Lung (tissue), 11 donors: ENCODE measurements at regions not wholly inside any gene's neighbourhood (a gene's known extent, or its start where the extent isn't known, plus 50 kb on each side); places are given as distances from the start of the nearest gene placed in this dataset.
"Not testable (repeated sequence)": the region's sequence is repeated elsewhere in the genome, so short reads cannot be mapped to it uniquely, and the experiment has no call there.

ENCODE experiments used
- ATAC-seq: fragments of 200-7000 bp; cut with Tn5 transposase; one replicate; pipeline ENCODE4 v1.9.1; 2020; ENCODE audit warnings: moderate number of reproducible peaks; ENCODE audit not compliant: insufficient read depth, low FRiP score
- DNase-seq, 3 donors: peaks; one replicate each; pipeline ENCODE4 v3.0.0-alpha.2; 2013 to 2017
- H3K27ac ChIP-seq, 2 donors: one replicate each; pipeline ENCODE4 v1.5.1; 2013; ENCODE audit warnings: mild to moderate bottlenecking in 2 of 2, moderate library complexity in 2 of 2, control low read depth in 1 of 2, inconsistent platforms in 1 of 2, low read depth in 1 of 2, low read length in 1 of 2
- H3K27me3 ChIP-seq, 3 donors: one replicate each; pipeline ENCODE4 v1.5.1; 2013; ENCODE audit warnings: low read length in 2 of 3; ENCODE audit not compliant: control insufficient read depth in 3 of 3, insufficient read depth in 3 of 3
- H3K36me3 ChIP-seq, 4 donors: one replicate each; pipeline ENCODE4 v1.5.1; 2013; ENCODE audit warnings: low read length in 4 of 4, mild to moderate bottlenecking in 1 of 4, moderate library complexity in 1 of 4; ENCODE audit not compliant: control insufficient read depth in 4 of 4, insufficient read depth in 4 of 4
- H3K4me1 ChIP-seq, 5 donors: one replicate each; pipeline ENCODE4 v1.5.1; 2013; ENCODE audit warnings: low read length in 5 of 5, mild to moderate bottlenecking in 2 of 5, moderate library complexity in 1 of 5; ENCODE audit not compliant: control insufficient read depth in 5 of 5, insufficient read depth in 5 of 5
- H3K4me3 ChIP-seq: one replicate; pipeline ENCODE4 v1.5.1; 2013; ENCODE audit warnings: mild to moderate bottlenecking, control low read depth, moderate library complexity
- H3K9ac ChIP-seq, 2 donors: one replicate each; pipeline ENCODE4 v1.5.1; 2013; ENCODE audit warnings: low read length in 2 of 2, control low read depth in 1 of 2; ENCODE audit not compliant: insufficient read depth in 1 of 2
- H3K9me3 ChIP-seq, 4 donors: one replicate each; pipeline ENCODE4 v1.5.1; 2013; ENCODE audit warnings: low read length in 3 of 4, mild to moderate bottlenecking in 1 of 4, moderate library complexity in 1 of 4; ENCODE audit not compliant: control insufficient read depth in 4 of 4, insufficient read depth in 3 of 4
- WGBS, 2 donors: extraction: QIAGEN DNeasy Blood & Tissue Kit; methylation state at CpG; one replicate each; pipeline ENCODE4 v1.1.7; 2013; 5-methylcytosine and 5-hydroxymethylcytosine counted together
- TF ChIP-seq, protein P1 (sequence below): IDR thresholded peaks from 2 replicates; pipeline ENCODE4 v1.5.1; 2012; ENCODE audit warnings: mild to moderate bottlenecking; ENCODE audit errors: control extremely low read depth, extremely low read depth
- donor health status: control.
- donor health status: control.
- donor health status: Bipolar disorder and iron deficiency.
- donor health status: healthy.
- donor health status: DM: yes; HTN: yes; CAD: no.

GRCh38 chr3:127413318-127413673 is 125.5 kb upstream of the PRR20G start:
- Histone ChIP-seq H3K27me3 (peaks cover 0 to 22% (median 14%) of the 10 kb centered on the region in 3 donors), H3K9ac (no peak overlapping the region), H3K9me3 (no peaks in the 10 kb centered on the region), H3K36me3 (no peaks in the 10 kb centered on the region), H3K4me3 (no peak overlapping the region), H3K4me1 (peaks cover 0 to 11% (median 0%) of the 10 kb centered on the region in 5 donors), H3K27ac (no peak overlapping the region)
- ATAC-seq (no peak), DNase-seq (no peak)
- 62 to 75% methylated on average over 3 of the region's 3 CpGs for WGBS, 2 donors
- TF ChIP-seq, protein P1, sequence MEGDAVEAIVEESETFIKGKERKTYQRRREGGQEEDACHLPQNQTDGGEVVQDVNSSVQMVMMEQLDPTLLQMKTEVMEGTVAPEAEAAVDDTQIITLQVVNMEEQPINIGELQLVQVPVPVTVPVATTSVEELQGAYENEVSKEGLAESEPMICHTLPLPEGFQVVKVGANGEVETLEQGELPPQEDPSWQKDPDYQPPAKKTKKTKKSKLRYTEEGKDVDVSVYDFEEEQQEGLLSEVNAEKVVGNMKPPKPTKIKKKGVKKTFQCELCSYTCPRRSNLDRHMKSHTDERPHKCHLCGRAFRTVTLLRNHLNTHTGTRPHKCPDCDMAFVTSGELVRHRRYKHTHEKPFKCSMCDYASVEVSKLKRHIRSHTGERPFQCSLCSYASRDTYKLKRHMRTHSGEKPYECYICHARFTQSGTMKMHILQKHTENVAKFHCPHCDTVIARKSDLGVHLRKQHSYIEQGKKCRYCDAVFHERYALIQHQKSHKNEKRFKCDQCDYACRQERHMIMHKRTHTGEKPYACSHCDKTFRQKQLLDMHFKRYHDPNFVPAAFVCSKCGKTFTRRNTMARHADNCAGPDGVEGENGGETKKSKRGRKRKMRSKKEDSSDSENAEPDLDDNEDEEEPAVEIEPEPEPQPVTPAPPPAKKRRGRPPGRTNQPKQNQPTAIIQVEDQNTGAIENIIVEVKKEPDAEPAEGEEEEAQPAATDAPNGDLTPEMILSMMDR: no peak

DNA sequence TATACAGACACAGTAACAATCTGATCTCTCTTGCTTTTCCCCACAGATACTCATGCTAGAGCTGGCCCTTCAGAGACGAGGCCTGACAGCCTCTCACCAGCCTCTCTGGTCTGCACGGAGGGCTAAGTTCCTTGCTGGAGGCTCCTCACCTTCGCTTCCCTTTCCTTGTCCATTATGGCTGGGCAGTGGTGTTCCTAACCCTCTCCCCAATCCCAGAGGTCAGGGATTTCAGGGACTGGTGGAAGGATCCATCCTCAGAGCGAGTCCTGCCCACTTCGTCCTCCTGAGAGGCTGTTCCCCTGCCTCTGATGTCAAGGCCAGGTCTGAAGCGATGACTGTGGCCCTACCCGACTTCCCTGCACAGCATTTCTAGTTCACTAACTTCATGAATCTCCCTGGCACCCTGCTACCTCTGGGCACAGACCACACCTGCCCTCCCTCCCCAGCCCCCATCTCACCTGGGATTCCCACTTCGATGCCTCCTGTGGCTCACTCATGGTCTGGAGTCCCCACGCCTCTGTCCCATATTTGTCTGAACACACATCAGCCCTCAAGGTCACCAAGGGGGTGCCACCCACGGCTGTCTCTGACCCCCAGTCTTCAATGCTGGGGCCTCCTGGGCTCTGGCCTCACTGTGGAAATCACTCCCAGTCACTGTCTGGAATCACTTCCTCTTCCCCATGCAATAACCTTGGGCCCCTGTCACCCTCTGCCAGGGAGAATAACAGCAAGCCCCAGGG is 124.9 kb upstream of the PRR20G start:
- H3K4me3 ChIP-seq: no peak overlapping the region
- H3K9ac ChIP-seq: no peak overlapping the region
- ATAC-seq (peak; percentile 32), DNase-seq (no peak)
- peaks cover 0 to 17% (median 10%) of the 10 kb centered on the region in 3 donors for H3K27me3 ChIP-seq
- H3K27ac ChIP-seq: peak overlapping the region in 1 of 2 donors; percentile 40
- H3K4me1 ChIP-seq: peaks cover 0 to 9% (median 0%) of the 10 kb centered on the region in 5 donors
- TF ChIP-seq, protein P1: no peak
- 77 to 87% methylated on average over 10 of the region's 10 CpGs for WGBS, 2 donors
- no peaks in the 10 kb centered on the region for H3K9me3 ChIP-seq
- H3K36me3 ChIP-seq: no peaks in the 10 kb centered on the region

GRCh38 chr3:127411875-127412274 is 124.0 kb upstream of the PRR20G start:
- not testable (repeated sequence) for ATAC-seq, H3K4me1 ChIP-seq, H3K4me3 ChIP-seq, DNase-seq, H3K36me3 ChIP-seq, H3K27ac ChIP-seq, H3K9me3 ChIP-seq, H3K27me3 ChIP-seq, H3K9ac ChIP-seq
- WGBS, 2 donors: 44 to 50% methylated on average over 8 of the region's 9 CpGs

- Histone ChIP-seq H3K4me3 (no peak overlapping the region), H3K9ac (no peak overlapping the region), H3K27me3 (peaks cover 0 to 6% (median 5%) of the 10 kb centered on the region in 3 donors), H3K36me3 (no peaks in the 10 kb centered on the region), H3K4me1 (peaks cover 0 to 8% (median 0%) of the 10 kb centered on the region in 5 donors), H3K27ac (peak overlapping the region in 1 of 2 donors; percentile 18), H3K9me3 (no peaks in the 10 kb centered on the region)
- DNase-seq (no peak), ATAC-seq (no peak)
- 58 to 64% methylated on average over 4 of the region's 4 CpGs for WGBS, 2 donors
- TF ChIP-seq, protein P1: no peak
These were observed 123.4 kb upstream of the PRR20G start for GRCh38 chr3:127411083-127411727.
